ENCODE measurements at regions not wholly inside any gene's neighbourhood (a gene's known extent, or its start where the extent isn't known, plus 50 kb on each side); places are given as distances from the start of the nearest gene placed in this dataset.

DNA sequence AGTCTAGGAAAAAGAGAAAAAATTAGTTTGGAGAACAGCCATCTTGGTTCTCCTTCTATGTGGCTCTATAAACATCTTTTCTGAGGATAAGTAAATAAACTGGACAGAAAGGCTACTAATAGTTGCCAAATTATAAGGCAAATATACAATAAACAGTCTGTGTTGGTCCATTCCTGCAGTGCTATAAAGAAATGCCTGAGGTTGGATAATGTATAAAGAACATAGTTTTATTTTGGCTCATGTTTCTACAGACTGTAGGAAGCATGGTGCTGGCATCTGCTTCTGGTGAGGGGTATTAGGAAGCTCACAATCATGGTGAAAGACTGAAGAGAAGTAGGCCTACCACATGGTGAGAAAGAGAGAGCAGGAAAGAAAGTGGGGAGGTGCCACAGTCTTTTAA lies 209.7 kb downstream of the MACC1 start:
- Histone ChIP-seq H3K27ac (no peak overlapping the region), H3K36me3 (no peaks in the 10 kb centered on the region), H3K4me1 (no peaks in the 10 kb centered on the region), H3K27me3 (ENCODE audit: low read depth) (no peaks in the 10 kb centered on the region), H3K4me3 (no peak overlapping the region), H3K9me3 (no peaks in the 10 kb centered on the region)
- TF ChIP-seq, protein P1, sequence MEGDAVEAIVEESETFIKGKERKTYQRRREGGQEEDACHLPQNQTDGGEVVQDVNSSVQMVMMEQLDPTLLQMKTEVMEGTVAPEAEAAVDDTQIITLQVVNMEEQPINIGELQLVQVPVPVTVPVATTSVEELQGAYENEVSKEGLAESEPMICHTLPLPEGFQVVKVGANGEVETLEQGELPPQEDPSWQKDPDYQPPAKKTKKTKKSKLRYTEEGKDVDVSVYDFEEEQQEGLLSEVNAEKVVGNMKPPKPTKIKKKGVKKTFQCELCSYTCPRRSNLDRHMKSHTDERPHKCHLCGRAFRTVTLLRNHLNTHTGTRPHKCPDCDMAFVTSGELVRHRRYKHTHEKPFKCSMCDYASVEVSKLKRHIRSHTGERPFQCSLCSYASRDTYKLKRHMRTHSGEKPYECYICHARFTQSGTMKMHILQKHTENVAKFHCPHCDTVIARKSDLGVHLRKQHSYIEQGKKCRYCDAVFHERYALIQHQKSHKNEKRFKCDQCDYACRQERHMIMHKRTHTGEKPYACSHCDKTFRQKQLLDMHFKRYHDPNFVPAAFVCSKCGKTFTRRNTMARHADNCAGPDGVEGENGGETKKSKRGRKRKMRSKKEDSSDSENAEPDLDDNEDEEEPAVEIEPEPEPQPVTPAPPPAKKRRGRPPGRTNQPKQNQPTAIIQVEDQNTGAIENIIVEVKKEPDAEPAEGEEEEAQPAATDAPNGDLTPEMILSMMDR (IDR thresholded peaks at IDR 0.05), result no peak
- no peak for ATAC-seq
- DNase-seq, result no peak
- intact Hi-C loops (cut with DNase I), result no loop called here

DNA sequence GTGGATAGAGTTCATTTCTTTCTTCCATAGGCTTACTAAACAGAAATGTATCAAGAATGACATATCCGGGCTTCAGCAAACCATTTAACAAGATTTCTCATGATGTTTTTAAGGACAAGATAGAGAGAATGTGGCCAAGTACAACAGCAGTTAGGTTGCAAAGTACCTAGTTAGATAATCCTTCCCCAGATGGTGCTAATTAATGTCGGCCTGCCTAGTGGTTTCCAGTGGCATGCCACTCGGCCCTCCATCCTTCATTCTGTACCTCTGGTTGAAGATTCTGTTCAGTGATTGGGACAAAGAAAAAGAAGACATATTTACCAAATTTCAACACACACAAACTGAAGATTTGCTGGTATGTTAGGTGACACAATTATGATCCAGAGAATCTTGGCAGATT lies 212.1 kb downstream of the MACC1 start:
- TF ChIP-seq, protein P1 (IDR thresholded peaks at IDR 0.05), result no peak
- ATAC-seq (no peak), DNase-seq (no peak)

DNA sequence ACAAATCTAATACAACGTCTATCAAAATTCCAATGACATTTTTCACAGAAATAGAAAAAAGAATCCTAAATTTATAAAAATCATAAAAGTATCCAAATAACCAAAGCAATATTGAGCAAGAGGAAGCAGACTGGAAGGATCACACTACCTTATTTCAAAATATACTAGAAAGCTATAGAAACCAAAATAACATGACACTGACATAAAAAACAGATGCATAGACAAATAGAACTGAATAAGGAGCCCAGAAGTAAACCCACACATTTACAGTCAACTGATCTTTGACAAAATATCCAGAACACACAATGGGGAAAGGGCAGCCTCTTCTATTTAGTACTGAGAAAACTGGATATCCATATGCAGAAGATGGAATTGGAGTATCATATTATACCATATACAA lies 217.5 kb downstream of the MACC1 start:
- H3K4me1 ChIP-seq, result no peaks in the 10 kb centered on the region
- intact Hi-C loops (cut with DNase I), result no loop called here
- no peak overlapping the region for H3K27ac ChIP-seq
- ATAC-seq, result no peak
- no peaks in the 10 kb centered on the region for H3K27me3 ChIP-seq (ENCODE audit: low read depth)
- no peak for DNase-seq
- TF ChIP-seq, protein P1 (IDR thresholded peaks at IDR 0.05), result no peak
- H3K4me3 ChIP-seq, result no peak overlapping the region
- no peaks in the 10 kb centered on the region for H3K36me3 ChIP-seq
- H3K9me3 ChIP-seq, result no peaks in the 10 kb centered on the region

More for the DNA sequence above, 212.1 kb downstream of the MACC1 start:
- Histone ChIP-seq H3K4me1 (no peaks in the 10 kb centered on the region), H3K27me3 (ENCODE audit: low read depth) (no peaks in the 10 kb centered on the region), H3K4me3 (no peak overlapping the region), H3K27ac (no peak overlapping the region), H3K36me3 (no peaks in the 10 kb centered on the region), H3K9me3 (no peaks in the 10 kb centered on the region)
- intact Hi-C loops (cut with DNase I), result no loop called here

DNA sequence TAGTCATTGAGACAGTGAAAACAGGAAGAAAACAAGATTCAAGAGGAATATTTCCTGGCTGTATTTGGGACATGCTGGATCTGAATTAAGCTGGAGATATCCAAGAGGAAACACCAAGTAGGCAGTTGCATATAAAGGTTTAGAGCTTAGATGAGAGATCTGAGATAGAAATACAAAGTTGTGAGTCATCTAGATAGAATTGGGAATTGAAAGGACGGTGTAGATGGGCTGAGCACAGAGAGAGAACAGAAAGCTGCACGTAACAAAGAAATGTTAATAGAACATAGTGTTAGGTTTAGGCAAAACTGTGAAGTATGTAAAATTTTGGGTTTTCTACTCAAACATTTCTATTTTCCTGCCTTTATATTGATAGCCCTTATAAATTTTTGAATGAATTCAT lies 218.5 kb upstream of the TMEM196 start:
- intact Hi-C loops (cut with DNase I), result no loop called here
- DNase-seq (no peak), ATAC-seq (no peak)
- Histone ChIP-seq H3K9me3 (no peaks in the 10 kb centered on the region), H3K36me3 (no peaks in the 10 kb centered on the region), H3K27me3 (ENCODE audit: low read depth) (no peaks in the 10 kb centered on the region), H3K27ac (no peak overlapping the region), H3K4me3 (no peak overlapping the region), H3K4me1 (no peaks in the 10 kb centered on the region)
- TF ChIP-seq, protein P1 (IDR thresholded peaks at IDR 0.05), result no peak

DNA sequence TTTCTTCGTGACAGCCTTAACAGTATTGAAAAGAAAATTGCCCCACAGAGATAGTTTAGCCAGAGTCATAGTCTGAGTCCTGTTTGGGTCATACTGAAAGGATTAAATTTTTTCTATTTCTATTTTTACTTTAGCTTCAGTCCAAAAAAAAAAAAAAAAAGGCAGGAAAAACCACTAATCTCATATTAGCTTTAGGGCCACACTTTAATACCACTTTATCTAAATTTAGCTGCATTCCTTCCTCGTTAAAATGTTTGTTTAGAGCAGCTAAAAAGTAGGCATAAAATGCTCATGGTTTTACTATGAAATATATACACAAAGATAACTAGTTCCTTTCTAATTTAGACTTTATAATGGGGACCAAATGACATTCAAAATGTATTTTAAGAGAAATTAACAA lies 216.5 kb upstream of the TMEM196 start:
- H3K9me3 ChIP-seq, result no peaks in the 10 kb centered on the region
- no peak for ATAC-seq
- H3K4me3 ChIP-seq, result no peak overlapping the region
- intact Hi-C loops (cut with DNase I), result no loop called here
- no peak overlapping the region for H3K27ac ChIP-seq
- DNase-seq, result no peak
- no peaks in the 10 kb centered on the region for H3K27me3 ChIP-seq (ENCODE audit: low read depth)
- no peaks in the 10 kb centered on the region for H3K4me1 ChIP-seq
- H3K36me3 ChIP-seq, result no peaks in the 10 kb centered on the region
- TF ChIP-seq, protein P1 (IDR thresholded peaks at IDR 0.05), result no peak

DNA sequence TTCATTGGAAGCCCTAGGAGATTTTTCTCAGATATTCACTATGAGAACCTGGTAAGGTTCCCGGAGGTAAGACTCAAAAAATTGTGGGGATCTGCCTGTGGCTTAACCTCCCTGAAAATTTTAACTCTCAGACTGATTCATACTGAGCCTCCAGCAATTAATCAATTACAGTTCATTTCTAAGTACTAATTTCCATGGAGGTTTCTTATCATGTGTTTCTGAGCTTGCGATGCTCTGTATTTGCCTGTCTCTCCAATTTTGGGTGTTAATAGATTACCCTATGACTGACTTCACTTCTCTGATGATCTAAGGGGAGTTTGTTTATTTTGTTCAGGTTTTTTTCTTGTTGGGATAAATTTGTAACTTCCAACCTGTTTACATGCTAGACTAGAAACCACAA lies 215.4 kb upstream of the TMEM196 start:
- Histone ChIP-seq H3K9me3 (no peaks in the 10 kb centered on the region), H3K27me3 (ENCODE audit: low read depth) (no peaks in the 10 kb centered on the region), H3K36me3 (no peaks in the 10 kb centered on the region), H3K27ac (no peak overlapping the region), H3K4me3 (no peak overlapping the region), H3K4me1 (no peaks in the 10 kb centered on the region)
- intact Hi-C loops (cut with DNase I), result no loop called here
- TF ChIP-seq, protein P1 (IDR thresholded peaks at IDR 0.05), result no peak
- no peak for ATAC-seq
- DNase-seq, result no peak
